GM18519 (cell line): ENCODE measurements at regions not wholly inside any gene's neighbourhood (a gene's known extent, or its start where the extent isn't known, plus 50 kb on each side); places are given as distances from the start of the nearest gene placed in this dataset.

ENCODE experiments used
- ATAC-seq: cut with Tn5 transposase; IDR thresholded peaks from one replicate; pipeline ENCODE4 v1.9.1; 2021; ENCODE audit warnings: mild to moderate bottlenecking, moderate library complexity; ENCODE audit not compliant: unreplicated experiment, low FRiP score

DNA sequence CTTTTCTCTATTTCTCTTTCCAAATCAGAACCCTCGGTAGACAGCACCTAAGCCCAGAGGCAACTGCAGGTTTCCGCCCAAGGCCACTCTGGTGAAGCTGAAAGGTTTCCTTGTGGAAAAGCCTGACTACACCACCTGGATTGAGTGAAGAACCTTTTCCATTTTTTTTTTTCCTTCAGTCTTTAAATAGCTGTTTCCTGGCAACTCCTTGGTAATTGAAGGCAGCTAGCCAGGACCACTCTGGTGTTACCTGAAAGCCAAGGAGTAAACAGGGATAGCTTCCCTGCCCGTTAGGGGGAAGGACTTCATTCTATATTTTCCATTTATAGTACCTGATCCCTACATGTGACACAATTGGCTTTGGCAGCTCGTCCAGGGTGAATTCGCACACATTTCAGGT, 1238.4 kb downstream of the GRIK2 start:
- ATAC-seq = no peak

DNA sequence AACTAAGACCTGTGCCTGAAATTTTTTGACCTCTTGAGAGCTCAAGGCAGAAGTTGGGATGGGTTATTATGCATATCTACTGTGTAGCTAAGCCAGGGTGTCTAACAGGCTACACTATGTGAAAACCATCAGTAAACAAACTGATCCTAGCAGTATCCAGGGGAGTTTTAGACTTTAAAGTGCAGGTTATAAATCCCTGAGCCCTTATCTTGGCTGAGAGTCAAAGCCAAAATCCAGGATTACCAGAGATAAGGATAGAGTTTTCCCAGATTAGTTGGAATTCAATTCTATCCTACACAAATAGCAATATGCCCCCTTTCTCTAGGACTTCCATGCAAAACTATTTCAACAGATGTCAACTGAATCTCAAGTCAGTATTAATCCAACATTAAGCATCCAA, 1229.7 kb downstream of the GRIK2 start:
- no peak for ATAC-seq

DNA sequence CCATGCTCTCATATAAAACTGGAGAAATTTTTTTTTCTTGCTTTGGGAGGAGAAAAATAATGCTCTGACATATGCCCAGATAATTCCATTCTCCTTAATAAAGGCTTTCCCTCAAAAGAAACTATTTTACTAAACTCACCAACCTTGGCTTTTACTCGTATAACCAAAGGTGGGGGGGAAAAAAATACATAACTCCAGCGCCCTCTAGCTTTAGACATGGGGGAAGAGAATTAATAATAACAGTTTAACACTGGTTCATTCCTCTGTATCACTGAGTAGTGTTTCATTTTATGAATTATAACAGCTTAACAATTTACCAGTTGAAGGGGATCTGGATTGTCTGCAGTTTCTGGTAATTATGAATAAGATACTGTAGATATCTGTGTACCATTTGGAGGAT, 1226.1 kb downstream of the GRIK2 start:
- no peak for ATAC-seq

DNA sequence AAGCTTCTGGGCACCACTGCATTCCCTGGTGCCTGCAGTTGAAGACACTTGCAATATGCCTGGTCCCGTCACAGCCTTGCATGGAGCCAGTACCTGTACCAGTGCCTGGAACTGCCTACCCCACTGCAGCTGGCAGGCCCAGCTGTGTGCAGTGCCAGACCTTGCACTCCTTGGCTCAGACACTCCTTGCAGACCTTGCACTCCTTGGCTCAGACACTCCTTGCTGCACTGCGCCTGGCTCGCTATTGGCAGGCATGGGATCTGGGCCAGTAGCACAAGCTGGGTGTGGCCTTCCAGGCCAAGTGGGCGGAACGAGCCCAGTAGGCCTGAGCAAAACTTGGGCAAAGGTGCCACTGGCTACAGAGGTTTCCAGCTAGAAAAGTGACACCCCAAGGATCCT, 1189.1 kb downstream of the GRIK2 start:
- no peak for ATAC-seq

DNA sequence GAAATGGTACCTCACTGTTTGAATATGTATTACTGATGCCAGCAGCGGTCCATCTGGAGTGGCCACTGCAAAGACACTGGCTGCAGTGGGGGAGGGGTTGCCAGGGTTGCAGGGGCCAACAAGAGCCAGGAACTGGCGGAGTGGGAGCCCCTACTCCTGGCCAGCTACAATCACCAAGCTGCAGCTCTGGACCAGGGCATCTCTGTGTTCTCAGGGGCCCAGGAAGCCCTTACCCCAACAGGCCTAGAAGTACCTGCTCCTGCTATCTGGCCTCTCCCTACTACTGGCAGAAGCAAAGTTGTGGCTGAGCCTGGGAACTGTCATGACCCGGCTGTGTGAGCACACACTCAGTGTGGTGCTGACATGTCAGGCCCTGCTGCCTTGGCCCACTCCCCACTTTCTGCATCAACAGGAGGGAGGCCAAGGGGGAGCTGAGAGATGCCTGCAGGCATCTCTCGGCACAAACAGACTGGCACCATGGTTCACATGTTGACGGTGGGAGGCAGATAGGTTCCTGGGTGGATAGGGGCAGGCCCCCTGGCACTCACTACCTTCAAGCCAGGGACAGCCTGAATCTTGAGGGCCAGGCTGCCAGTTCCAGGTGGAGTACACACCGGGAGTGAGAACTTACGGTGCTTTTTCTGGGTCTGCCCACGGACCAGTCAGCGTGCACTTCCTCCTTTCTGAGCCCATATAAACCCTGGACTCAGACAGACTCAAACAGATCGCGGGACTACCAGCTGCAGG, 1188.0 kb downstream of the GRIK2 start:
- ATAC-seq = no peak

DNA sequence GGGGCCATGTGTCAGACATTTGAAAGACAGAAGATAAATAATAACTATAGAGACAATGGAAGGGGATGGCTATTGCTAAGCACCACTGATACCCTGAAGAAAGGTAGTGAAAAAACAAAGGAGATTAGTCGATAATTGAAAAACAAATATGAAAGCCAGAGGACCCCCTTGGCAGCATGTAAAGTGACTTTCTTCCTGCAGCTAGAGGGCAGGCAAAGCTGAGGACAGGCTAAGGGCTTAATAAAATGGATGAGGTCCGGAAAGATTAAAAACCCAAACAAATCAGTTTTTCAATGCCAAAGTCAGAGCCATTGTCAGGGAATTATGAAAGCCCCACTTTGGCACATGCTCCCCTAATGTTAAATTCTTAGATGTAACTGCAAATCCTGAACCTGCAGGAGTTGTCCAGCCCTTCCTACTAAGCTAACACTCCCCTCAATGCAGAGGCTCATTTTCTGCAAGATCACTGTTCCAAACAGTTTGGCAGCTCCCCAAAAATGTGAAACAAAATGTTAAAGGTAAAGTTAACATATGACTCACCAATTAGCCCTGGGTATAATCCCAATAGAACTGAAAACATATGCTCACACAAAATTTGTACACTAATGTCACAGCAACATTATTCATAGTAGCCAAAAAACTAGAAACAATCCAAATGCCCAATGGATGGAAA, 1177.9 kb downstream of the GRIK2 start:
- no peak for ATAC-seq

DNA sequence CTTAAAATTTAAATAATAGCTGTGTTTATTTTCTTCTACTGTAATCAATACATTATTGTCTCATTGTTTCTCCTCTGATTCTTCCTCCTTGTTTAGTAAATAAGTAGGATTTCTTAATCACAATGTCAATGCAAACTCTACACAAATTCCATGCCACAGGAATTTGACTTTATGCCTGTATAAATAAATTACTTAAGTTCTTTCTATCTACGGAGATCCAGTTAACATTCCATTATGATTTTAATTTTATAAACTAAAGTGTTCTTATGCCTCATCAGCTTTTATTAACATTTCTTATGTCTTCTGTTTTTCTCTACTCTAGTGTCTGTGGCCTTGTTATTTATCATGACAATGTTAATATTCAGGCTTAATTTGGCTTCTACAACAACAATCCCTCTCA, 1169.2 kb downstream of the GRIK2 start:
- ATAC-seq = no peak

DNA sequence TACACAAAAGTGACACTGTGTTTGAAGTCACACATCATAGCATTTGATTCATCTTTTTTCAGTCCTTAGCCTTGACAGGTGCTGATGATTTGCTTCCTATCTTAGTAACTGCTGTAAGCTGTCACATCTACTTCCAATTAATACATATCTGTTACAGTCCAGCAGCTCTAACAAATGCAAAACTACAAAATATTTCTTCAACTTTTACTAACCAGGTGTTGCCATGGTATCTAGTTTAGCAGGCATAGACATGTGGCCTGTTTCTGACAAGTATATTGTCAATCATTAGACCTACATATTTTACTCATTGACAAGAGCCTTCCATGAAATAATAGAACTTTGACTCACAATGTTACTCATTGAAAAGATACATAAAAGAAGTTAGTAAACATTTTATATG, 1159.7 kb downstream of the GRIK2 start:
- ATAC-seq = no peak

DNA sequence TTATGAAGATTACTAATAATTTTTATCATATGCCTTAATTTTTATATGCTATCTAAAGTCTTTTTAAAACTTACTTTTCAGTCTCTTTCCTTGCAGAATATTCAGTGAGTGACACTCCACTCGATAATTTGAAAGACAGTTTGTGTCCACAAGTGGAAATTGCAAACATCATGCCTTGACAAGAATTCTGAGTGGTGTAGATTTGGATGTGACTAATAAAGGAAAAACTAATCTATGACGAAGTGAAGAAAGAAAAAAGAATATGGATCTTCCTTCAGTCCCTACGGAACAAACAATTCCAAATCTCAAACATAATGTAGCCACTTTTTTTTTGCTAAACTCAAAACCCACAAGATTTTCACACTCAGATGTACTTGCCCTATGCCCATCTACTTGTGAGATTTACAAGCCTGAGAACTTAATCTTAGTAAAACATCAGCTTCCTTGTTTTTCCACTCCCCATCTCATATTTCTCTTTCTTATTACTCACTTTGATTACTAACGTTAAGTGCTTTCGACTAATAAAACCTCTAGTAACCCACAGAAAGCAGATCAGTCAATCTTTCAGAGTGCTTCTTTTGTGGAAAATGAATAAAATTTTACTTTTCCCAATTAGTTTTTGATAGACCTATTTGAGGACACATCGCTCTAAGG, 1155.8 kb downstream of the GRIK2 start:
- ATAC-seq = no peak

DNA sequence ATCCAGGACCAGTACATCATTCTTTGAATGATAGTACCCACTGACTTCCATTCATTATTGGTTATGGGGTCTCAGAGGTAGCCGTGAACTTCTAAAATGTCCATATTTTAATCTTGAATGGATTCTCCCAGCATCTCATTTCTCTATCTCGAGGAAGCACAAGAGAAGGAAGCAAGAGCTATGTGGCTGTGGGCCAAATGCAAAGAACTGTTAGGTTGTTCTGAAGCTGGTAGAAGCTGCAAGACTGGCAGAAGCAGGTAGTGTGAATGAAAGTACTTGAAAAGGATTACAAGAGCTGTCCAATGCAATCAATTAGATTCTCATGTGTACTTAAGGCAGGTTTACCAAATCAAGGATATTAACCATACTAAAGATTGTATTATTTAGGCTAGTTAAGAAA, 1131.8 kb downstream of the GRIK2 start:
- ATAC-seq = no peak

DNA sequence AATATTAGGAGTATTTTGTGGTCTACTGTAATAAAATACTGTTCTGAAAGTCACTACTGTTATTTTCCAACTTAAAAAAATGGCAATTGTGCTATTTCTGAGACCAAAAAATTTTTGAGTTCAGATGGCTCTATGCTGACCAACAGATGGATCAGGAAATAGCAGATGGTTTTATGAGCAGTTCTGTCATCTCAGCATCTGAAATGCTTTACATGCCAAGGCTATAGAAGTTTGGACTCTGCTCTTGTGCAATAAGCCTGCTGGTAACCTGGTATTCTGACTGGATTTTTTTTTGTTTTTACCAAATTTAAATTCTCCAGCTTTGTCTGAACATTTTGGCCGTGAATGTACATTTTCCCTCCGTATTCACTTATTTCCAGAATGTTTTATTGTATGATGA, 1127.5 kb downstream of the GRIK2 start:
- ATAC-seq = no peak

DNA sequence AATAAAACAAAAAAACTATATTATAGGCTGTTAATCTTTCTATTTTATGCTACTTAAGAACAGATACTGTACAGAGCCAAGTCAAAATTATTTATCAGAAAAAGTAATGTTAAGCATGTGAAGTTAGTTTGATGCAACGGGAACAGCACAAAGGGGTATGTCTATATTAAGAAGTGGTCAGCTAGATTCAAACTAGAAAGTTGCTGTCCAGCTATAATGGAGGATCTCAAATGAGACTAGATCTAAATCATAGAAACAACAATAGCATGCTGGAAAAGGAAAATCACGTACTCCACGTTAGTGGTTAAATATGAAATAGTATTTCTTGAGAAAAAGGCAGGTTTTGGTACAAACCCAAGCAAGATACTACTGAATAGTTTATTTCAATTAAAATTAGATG, 1124.0 kb downstream of the GRIK2 start:
- ATAC-seq = no peak

DNA sequence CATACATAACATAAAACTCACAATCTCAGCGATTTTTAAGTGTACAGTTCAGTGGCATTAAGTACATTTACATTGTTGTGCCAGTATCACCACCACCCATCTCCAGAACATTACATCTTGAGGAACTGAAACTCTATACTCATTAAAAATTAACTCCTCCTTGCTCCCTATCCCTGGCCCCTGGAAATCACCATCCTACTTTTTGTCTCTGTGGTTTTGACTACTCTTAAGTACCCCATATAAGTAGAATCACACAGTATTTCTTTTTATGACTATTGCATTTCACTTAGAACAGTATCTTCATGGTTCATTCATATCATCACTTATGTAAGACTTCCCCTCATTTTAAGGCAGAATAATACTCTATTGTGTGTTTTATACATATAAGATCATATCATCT, 1108.1 kb downstream of the GRIK2 start:
- no peak for ATAC-seq

DNA sequence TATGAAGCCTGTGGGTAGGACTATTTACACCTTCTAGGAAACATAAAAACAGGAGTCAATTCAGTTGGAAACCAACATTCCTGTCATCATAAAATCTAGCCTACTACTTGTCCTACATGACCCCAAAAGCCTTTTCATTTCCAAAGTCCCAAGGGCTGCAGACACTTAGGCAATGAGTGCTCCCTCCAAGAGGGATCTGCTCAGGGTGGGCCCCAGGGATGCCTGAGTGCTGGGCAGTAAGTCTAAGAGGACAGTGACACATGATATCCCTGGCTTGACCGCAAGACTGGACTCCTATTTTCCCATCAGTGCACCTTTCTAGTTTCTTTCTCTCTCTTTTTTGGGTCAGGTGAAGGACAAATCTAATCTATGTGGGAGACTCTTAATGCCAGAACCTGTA, 1101.3 kb downstream of the GRIK2 start:
- no peak for ATAC-seq

DNA sequence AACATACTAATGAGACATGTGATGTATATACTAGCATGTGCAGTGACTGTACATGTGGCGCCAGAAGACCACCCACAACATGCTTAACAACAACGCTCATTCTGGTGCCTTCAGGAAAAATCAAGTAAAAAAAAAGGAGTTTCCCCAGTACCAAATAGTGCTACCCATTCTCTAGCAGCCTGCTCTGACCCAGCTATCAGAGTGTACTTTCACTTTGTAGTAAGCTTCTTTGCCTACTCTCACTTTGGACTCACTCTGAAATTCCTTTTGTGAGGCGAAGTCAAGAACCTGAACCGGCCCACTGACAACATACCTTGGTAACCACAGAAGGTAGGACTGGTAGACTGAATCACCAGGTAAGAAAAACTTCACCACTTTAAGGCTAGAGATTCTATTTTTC, 1100.0 kb downstream of the GRIK2 start:
- no peak for ATAC-seq

DNA sequence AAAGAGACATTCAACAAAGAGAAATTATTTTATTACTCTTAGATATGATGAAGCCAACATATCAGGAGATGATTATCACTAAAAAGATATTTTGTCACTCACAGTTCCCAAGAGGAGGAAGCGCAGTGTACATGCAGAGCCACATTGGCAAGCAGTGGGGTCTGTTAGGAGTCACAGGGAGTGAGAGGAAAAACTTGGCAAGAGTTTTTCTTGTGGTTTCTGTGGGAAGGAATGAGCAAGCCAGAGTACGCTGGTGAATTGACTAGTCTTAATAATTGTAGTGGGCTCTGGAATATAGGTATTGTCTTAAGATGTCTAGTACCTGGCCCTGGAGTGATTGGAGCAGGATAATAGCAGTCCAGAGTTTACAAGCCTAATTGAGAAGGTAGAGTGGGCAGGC, 1095.2 kb downstream of the GRIK2 start:
- no peak for ATAC-seq

DNA sequence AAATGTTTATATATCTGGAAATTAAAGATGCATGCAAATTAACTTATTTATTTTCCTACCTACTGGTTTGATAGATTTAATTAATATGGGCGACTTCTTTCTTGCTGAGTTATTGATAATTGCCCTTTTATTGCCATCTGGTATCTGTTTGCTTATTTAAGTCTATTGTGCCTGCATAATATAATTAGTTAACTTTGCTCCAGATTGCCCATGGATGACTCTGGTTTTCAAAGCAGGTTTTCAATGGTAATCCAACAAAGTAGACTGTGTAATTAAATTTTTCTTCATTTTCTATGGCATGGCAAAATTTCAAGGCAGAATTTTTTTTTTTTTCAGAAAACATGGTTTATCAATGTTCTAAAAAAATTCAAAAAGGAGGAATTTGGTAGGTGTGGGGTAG, 1092.0 kb downstream of the GRIK2 start:
- ATAC-seq = no peak

DNA sequence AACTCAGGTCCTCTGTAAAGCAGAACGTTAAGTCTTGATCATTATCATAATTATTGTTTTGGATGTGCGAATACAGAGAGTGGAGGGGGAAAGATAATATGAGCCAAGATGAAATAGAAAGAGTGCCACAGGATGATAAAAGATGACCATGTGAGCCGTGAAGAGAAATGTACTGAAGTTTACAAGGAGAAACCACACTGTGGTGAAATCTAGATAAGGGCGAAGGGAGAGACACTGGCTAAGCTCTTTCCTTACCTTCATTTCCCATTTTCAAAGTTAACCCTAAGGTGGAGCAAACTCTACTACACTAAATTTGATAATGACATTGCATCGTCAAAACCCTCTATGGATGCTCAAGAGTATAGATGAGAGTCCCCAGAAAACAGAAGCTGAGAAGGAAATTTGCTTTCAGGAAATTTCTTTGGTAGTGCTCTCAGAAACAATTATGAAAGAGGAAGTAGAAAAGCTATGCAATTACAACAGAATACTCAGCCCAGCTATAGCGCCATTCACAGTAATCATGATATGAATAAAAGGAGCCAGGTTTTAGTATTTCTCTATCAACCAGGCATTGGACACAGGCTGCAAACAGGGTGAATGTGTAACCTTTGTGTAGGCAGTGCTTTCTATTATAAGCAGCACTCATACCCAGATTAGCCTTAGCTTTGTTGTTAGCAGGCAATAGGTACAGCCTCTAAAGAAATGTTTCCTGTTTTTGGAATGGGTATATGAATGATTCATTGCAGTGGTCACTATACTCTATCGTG, 1080.7 kb downstream of the GRIK2 start:
- ATAC-seq = no peak

DNA sequence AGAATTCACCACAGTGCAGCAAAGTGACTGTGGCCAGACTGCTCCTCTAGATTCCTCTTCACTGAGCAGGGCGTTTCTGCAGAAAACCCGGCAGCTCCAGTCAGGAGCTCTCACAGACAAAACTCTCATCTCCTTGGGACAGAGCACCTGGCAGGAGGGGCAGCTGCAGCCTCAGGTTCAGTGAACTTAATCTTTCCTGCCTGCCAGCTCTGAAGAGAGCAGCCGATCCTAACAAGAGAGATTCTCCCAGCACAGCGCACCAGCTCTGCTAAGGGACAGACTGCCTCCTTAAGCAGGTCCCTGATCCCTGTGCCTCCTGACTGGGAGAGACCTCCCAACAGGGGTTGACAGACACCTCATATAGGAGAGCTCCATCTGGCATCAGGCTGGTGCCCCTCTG, 1065.5 kb downstream of the GRIK2 start:
- ATAC-seq = no peak

DNA sequence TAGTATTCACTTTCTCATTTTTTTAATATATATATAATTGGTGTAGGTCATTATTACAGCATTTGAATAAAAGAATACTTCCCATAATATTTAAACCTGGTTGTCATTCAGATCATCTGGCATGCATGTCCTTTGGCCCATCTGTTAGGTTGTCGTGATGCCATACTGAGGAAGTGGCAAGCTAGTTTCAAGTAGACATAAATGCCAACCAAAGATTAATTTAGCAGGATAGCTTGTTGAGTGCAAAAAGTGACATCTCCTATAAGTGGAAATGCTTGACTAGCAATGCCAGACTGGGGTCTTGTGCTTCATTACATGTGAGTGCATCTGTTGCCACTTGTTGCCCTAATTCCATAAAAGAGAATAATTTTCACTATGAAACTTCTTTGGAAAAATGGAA, 1044.7 kb downstream of the GRIK2 start:
- no peak for ATAC-seq

DNA sequence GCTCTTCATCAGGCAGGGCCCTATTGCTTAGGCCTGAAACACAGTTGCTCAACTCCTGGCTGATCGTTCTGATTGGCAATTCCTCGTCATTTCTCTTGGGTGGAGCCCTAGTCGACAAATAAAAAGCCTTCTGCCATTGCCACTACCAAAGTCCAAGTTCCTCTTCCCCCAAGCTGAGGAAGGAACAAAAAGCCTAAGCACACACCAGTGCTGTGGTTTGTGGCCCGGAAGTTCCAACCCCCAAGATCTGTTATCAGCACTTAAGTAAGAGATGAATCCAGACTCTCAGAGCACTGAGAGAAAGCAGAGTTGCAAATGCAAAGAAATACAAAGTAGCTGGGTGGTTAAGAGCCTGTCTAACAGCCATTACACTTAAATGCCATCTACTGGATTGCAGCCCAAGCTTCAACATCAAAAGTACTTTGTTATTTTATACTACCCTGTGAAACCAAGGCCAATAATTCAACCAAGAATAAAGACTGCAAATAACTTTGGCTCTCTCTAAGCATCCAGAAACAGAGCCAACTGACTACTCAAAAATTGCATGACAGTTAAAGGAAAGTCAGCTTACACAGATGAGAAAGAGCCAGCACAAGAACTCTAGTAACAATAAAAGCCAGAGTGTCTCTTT, 1024.0 kb downstream of the GRIK2 start:
- no peak for ATAC-seq
